AG04450 (cell line): ENCODE measurements at regions not wholly inside any gene's neighbourhood (a gene's known extent, or its start where the extent isn't known, plus 50 kb on each side); places are given as distances from the start of the nearest gene placed in this dataset. TPM values are rescaled to one million over a fixed set of nuclear protein-coding genes. Genes with fewer than 3 reads are reported as not detected.

Source experiments
- CTCF ChIA-PET: fragments of 300-600, 350-600 bp; formaldehyde crosslinking; extraction: SDS; loops from one replicate; lab custom pipeline; 2022; ENCODE audit warnings: antibody characterized with exemption, inconsistent platforms; lab: Charles Lee
- POLR2A ChIA-PET: fragments of 350-600 bp; formaldehyde crosslinking; extraction: SDS; loops from one replicate; lab custom pipeline; 2021; ENCODE audit warnings: antibody characterized with exemption, inconsistent platforms; lab: Yijun Ruan, JAX
- DNase-seq: peaks from one replicate; pipeline ENCODE4 v3.0.0-alpha.2; 2011; ENCODE audit warnings: low read depth, low spot score
- H3K27ac ChIP-seq: one replicate; pipeline ENCODE4 v1.5.1; 2012; ENCODE audit warnings: low read depth, low read length, control low read depth
- H3K27me3 ChIP-seq: one replicate; pipeline ENCODE4 v1.6.0; 2012; ENCODE audit warnings: low read length; ENCODE audit not compliant: control insufficient read depth, insufficient read depth
- H3K4me3 ChIP-seq: 2 replicates; pipeline ENCODE4 v1.5.1; 2011; ENCODE audit warnings: mild to moderate bottlenecking, low read depth, low read length, control low read depth
- H3K9me3 ChIP-seq: 2 replicates; pipeline ENCODE4 v1.5.1; 2012; ENCODE audit warnings: low read length; ENCODE audit not compliant: control insufficient read depth, insufficient read depth
- small RNA-seq: library from RNA; depleted of rRNA; stranded (forward); fragments of <200 nt; gene quantifications from one replicate; pipeline ENCODE3, GENCODE V24; 2012; ENCODE audit warnings: low read depth; ENCODE audit not compliant: insufficient read length
- TF ChIP-seq, protein P1 (sequence below): IDR thresholded peaks from 2 replicates; pipeline ENCODE4 v1.5.1; 2011; ENCODE audit warnings: low read depth, low read length, control low read depth, inconsistent platforms

GRCh38 chr3:159934216-159934615 lies 54.4 kb upstream of the IL12A start:
- H3K27me3 ChIP-seq: no peaks in the 10 kb centered on the region
- H3K27ac ChIP-seq: no peak overlapping the region
- TF ChIP-seq, protein P1, sequence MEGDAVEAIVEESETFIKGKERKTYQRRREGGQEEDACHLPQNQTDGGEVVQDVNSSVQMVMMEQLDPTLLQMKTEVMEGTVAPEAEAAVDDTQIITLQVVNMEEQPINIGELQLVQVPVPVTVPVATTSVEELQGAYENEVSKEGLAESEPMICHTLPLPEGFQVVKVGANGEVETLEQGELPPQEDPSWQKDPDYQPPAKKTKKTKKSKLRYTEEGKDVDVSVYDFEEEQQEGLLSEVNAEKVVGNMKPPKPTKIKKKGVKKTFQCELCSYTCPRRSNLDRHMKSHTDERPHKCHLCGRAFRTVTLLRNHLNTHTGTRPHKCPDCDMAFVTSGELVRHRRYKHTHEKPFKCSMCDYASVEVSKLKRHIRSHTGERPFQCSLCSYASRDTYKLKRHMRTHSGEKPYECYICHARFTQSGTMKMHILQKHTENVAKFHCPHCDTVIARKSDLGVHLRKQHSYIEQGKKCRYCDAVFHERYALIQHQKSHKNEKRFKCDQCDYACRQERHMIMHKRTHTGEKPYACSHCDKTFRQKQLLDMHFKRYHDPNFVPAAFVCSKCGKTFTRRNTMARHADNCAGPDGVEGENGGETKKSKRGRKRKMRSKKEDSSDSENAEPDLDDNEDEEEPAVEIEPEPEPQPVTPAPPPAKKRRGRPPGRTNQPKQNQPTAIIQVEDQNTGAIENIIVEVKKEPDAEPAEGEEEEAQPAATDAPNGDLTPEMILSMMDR: no peak
- no peak overlapping the region for H3K4me3 ChIP-seq
- H3K9me3 ChIP-seq: peaks cover 8% of the 10 kb centered on the region
- ChIA-PET POLR2A (no interaction called here), CTCF (no interaction called here)
- DNase-seq: no peak

- Histone ChIP-seq H3K9me3 (peaks cover 8% of the 10 kb centered on the region), H3K27ac (no peak overlapping the region), H3K4me3 (no peak overlapping the region), H3K27me3 (no peaks in the 10 kb centered on the region)
- TF ChIP-seq, protein P1: no peak
- DNase-seq: no peak
- ChIA-PET CTCF (interaction anchor here (2.7 kb wide), 1 partner anchor 52 kb away, joined by 15 read pairs; the partner anchor contains the start of gene IL12A), POLR2A (no interaction called here)
Observed at GRCh38 chr3:159936541-159936940, 52.1 kb upstream of the IL12A start.

DNA sequence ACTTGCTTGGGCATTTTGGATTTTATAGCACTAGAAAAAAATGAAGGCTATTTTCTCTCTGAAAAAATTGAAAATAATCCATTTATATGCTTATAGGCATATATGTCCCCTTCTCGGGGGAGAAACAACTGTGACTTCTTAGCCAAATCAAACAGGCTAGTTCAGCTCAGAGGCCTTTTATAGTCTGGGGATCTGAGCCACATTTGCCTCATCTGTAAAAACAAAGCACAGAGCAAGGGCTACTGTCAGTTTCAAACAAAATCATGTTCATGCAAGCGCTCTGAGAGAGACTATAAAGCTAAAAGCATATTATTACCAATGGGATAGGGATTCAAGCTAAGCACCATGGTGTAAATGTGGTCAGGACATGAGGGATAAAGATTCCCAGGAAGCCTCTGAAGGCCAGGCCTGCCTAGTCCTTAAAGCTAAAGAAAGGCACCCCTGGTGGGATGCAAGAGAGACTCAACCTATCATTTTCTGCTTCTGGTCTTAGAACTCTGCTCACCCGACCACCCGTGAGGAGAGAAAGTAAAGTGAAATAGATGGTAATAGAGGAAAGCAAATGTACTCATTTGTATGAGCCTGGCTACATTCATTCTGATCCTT lies 51.0 kb upstream of the IL12A start:
- POLR2A ChIA-PET: no interaction called here
- Histone ChIP-seq H3K27me3 (no peaks in the 10 kb centered on the region), H3K9me3 (peaks cover 8% of the 10 kb centered on the region), H3K4me3 (no peak overlapping the region), H3K27ac (no peak overlapping the region)
- no peak for DNase-seq
- TF ChIP-seq, protein P1: no peak
- CTCF ChIA-PET: interaction anchor here (0.9 to 2.7 kb wide), 3 partner anchors 8 to 51 kb away, joined by 4 to 15 read pairs (median 5); partner anchors contain the start of gene IL12A

- H3K27ac ChIP-seq: no peak overlapping the region
- DNase-seq: no peak
- TF ChIP-seq, protein P1: no peak
- H3K9me3 ChIP-seq: peaks cover 7% of the 10 kb centered on the region
- ChIA-PET POLR2A (no interaction called here), CTCF (interaction anchor here (0.9 to 2.7 kb wide), 3 partner anchors 9 to 50 kb away, joined by 4 to 15 read pairs (median 5); partner anchors contain the start of gene IL12A)
- H3K27me3 ChIP-seq: no peaks in the 10 kb centered on the region
- no peak overlapping the region for H3K4me3 ChIP-seq
Observed at GRCh38 chr3:159938714-159939113, 49.9 kb upstream of the IL12A start.

Small RNAs in the stretch of these regions (small RNA-seq; reads per million reads assigned to genes)
- gene MIR3919 (not detected), gene RNU2-31P (not detected)
